A172 (cell line): ENCODE measurements at regions not wholly inside any gene's neighbourhood (a gene's known extent, or its start where the extent isn't known, plus 50 kb on each side); places are given as distances from the start of the nearest gene placed in this dataset.

ENCODE experiments used
- DNase-seq: peaks from one replicate; pipeline ENCODE4 v3.0.0-alpha.2; 2015; ENCODE audit warnings: low spot score

DNA sequence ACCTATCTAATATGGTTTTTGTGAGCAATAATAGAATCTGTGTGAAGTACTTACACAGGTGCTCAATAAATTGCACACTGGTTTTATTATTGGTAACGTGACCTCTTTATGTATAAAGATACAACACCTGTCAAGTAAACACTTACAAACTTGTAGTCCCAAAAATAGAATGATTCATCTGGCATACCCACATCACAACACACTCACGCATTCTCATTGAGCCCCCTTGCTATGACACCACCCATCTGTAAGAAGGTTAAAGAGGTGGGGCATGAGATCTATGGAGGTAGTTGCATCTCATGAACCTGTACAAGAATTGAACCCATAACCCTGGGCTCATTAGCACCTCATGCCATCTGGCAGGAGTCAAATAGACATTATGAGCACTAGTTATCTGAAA lies 134.9 kb upstream of the THBS1 start:
- DNase-seq, result no peak

DNA sequence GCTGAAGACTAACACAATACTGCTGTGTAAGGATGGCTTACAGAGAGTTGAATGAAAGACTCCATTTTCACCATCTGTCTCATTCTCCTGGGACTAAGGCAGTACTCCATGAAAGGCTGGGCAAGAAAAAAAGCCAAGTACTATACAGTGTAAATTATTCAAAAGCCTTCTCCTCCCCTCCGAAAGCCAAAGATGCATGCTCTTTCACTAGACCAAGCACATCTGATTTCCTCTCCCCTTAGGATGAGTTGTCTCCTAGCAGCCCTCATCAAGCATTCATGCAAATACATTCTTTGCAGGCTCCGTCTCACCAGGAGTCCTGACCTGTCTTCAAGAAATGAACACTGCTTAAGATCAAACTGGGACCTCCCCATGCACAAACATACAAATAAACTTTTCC lies 133.5 kb upstream of the THBS1 start:
- DNase-seq, result no peak

- DNase-seq, result no peak
Observed at GRCh38 chr15:39447881-39448280, 133.0 kb upstream of the THBS1 start.

DNA sequence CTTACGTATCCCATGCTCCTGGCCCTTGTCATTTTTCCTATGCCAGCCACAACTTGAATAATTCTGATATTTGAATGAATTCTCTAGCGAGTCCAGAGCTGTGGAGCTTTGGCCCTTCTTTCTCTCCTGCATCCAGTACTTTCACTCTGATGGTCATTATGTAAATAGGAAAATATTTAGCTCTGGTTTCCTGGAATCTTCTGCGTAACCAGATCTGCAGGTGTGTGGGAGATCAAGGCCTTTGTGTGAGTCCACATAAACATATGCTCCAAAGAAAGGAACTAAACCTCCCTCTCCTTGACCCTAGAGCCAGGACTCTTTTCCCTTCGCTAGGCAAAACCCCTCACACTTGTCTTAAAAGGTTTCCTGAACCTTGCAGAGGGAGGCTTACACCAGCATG lies 132.5 kb upstream of the THBS1 start:
- DNase-seq, result no peak

- no peak for DNase-seq
Observed at GRCh38 chr15:39451121-39451688, 129.7 kb upstream of the THBS1 start.

GRCh38 chr15:39451871-39452270 lies 129.0 kb upstream of the THBS1 start:
- DNase-seq, result no peak

DNA sequence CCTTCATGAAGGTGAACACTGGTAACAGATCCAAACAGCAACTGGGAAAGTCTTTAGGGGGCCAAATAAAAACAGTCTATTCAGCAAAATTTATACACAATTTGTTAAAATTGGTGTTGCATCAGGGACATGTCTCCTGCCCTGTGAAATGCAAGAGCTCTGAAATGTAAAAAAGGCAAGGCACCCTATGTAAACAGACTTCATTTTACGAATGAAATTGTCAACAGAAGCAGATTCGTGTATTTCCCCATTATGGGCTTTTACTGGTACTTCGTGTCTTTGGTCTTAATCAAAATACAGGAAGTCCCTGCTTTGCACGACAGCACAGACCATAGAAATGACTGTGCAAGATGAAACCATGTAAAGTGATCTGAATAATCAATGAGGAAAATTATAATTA lies 127.3 kb upstream of the THBS1 start:
- no peak for DNase-seq

- no peak for DNase-seq
Observed at GRCh38 chr15:39454189-39454986, 126.5 kb upstream of the THBS1 start.

DNA sequence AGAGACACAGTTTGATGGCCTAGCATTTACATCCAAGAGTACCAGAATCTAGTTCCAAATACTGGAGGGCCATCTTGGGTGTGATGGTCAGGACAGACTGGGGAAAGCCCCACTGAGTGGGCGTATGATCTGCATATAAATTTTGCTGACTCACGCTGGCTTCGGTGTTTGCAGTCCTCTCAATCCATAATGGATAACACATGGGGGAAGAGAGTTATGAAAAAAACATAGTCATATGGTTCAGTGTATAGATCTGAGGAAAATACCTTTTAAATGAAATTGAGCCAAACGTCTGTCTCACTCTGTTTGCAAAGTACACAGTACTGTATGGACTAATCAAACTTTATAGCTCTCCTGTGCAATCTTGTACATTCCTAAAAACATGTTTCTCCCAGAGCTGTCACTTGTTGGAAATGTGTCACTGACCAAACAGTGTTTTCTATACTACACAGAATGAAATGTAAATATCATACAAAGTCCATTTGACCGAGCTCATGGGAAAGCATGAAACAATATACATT lies 125.3 kb upstream of the THBS1 start:
- DNase-seq, result no peak

DNA sequence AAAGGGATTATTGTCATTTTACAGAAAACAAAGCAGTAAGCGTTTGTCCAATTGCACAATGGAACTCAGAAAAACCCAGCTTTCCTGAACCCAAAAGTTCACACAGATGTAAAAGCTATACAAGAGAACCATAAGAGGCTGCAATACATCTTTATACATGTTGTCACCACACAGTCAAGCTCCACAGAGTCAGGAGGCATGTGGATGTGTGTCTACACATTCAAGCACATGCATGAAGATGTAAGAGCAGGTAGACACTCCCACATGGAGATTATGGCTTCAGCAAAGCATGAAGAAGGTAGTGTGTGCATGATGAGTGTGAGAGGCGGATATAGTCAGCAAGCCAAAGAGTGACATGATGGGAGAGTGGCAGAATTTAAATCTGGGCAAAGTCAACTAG lies 124.7 kb upstream of the THBS1 start:
- no peak for DNase-seq

GRCh38 chr15:39456582-39457330 lies 124.1 kb upstream of the THBS1 start:
- no peak for DNase-seq

- no peak for DNase-seq
Observed at GRCh38 chr15:39458131-39458530, 122.7 kb upstream of the THBS1 start.

DNA sequence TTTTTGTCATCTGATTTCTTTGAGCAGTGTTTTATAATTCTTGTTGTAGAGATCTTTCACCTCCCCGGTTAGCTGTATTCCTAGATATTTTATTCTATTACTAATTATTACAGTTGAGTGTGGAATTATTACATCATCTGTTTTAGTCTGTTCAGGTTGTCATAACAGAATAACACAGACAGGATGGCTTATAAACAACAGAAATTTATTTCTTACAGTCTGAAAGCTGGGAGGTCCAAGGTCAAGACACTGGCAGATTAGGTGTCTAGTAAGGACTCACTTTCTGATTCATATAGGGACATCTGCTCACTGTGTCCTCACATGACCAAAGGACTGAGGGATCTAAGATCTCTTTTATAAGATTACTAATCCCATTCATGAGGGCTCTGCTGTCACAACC lies 121.3 kb upstream of the THBS1 start:
- no peak for DNase-seq

DNA sequence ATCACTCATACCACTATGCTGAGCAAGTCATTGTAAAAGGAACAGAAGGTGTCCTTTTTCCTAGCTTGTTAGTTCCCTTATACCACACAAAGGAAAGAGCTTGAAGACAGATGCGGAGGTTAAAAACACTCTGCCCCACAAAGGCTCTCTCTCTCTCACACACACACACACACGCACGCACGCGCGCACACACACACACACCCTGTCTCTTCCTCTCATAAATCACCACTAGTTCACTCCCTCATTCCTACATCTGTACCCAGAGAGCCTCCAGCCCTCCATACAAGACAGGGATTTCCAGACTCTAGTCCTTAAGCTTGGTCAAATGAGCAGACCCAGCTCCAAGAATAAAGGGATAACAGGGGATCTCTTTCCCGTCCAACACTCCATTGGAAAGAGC lies 120.1 kb upstream of the THBS1 start:
- DNase-seq, result no peak

GRCh38 chr15:39461536-39462130 lies 119.2 kb upstream of the THBS1 start:
- DNase-seq, result no peak

- no peak for DNase-seq
Observed at GRCh38 chr15:39462691-39463090, 118.2 kb upstream of the THBS1 start.

GRCh38 chr15:39465843-39466749 lies 114.8 kb upstream of the THBS1 start:
- DNase-seq, result no peak

- DNase-seq, result no peak
Observed at GRCh38 chr15:39466750-39467105, 114.2 kb upstream of the THBS1 start.

DNA sequence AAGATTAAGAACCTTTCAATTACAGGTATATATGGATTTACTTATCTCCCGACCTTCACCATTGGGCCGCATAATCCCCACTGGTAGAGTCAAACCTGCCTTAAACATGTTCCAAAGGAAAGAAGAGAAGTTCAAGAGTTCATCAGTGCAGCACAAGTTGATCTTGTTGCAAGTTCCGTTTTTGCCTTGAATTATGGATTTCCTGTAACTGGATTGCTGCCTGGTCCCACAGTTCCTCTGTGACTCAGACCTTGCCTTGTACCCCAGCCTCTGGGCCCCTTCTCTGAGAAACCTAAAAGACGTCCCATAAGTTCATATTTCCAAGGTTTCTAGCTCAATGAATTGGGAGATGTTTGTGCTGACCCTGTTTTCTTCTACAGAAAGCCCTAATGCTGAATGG lies 112.5 kb upstream of the THBS1 start:
- no peak for DNase-seq

GRCh38 chr15:39468828-39469227 lies 112.1 kb upstream of the THBS1 start:
- DNase-seq, result no peak

- DNase-seq, result no peak
Observed at GRCh38 chr15:39471785-39472574, 108.9 kb upstream of the THBS1 start.
